ENCODE measurements at regions not wholly inside any gene's neighbourhood (a gene's known extent, or its start where the extent isn't known, plus 50 kb on each side); places are given as distances from the start of the nearest gene placed in this dataset.

GRCh38 chr2:58923869-58924268, 682.7 kb upstream of the FANCL start:
- POLR2A ChIA-PET (ENCODE audit: partially characterized antibody): no interaction called here
- no peak overlapping the region for H2BK12ac ChIP-seq (ENCODE audit: low read depth, low read length)
- 100% methylated on average over 1 of the region's 1 CpG; no CpG with 5 or more reads in 1 of the 2 experiments for WGBS, 2 experiments (ENCODE audit: extremely low coverage in 1 of 2, insufficient coverage in 1 of 2, insufficient read length in 1 of 2, insufficient replicate concordance in 2 of 2, low coverage in 1 of 2, low lambda C conversion rate in 2 of 2, missing lambda C conversion rate in 1 of 2)

More at GRCh38 chr2:58923869-58924268, 682.7 kb upstream of the FANCL start:
- H3K27me3 ChIP-seq (replicated peaks in 1 of 4; ENCODE audit: control insufficient read depth in 3 of 4, extremely low read depth in 1 of 4, insufficient read depth in 3 of 4, low read length in 3 of 4): no peaks in the 10 kb centered on the region
- no peak for TF ChIP-seq CBX8 (IDR thresholded peaks at IDR 0.05; ENCODE audit: borderline replicate concordance, low read depth, low read length)
- H2BK20ac ChIP-seq (ENCODE audit: low read length): no peak overlapping the region
- H3K79me1 ChIP-seq (ENCODE audit: low read depth, low read length): no peaks in the 10 kb centered on the region
- CTCF ChIA-PET (ENCODE audit: partially characterized antibody): no interaction called here
- H3K4me3 ChIP-seq (ENCODE audit: extremely low read depth in 1 of 4, insufficient read depth in 2 of 4, low read depth in 3 of 4, low read length in 4 of 4): no peak overlapping the region
- FAIRE-seq (no peak), DNase-seq (ENCODE audit: low read depth in 1 of 2, low spot score in 2 of 2) (no peak)
- H3K9me3 ChIP-seq (ENCODE audit: insufficient read depth in 2 of 2, low read depth in 1 of 2, low read length in 1 of 2): no peaks in the 10 kb centered on the region
- H3K27ac ChIP-seq (ENCODE audit: low read depth, low read length): no peak overlapping the region
- H4K5ac ChIP-seq (ENCODE audit: insufficient read length, low read depth, low read length): no peak overlapping the region
- no peaks in the 10 kb centered on the region for H4K20me1 ChIP-seq (replicated peaks in 1 of 2; ENCODE audit: control insufficient read depth in 1 of 2, insufficient read depth in 2 of 2, low read length in 2 of 2)
- no peak overlapping the region for H4K91ac ChIP-seq (replicated peaks; ENCODE audit: insufficient read length, low read length)
- no peaks in the 10 kb centered on the region for H3K79me2 ChIP-seq (ENCODE audit: control insufficient read depth in 1 of 2, insufficient read depth in 2 of 2, low read length in 2 of 2)
- no peak overlapping the region for H3K23ac ChIP-seq (ENCODE audit: insufficient read length)
- H3K9ac ChIP-seq (replicated peaks in 1 of 4; ENCODE audit: extremely low read depth in 1 of 4, low read depth in 3 of 4, low read length in 3 of 4): no peak overlapping the region
- no peak overlapping the region for H3K18ac ChIP-seq (ENCODE audit: extremely low read depth, low read length)
- no peaks in the 10 kb centered on the region for H3K4me1 ChIP-seq (replicated peaks in 1 of 4; ENCODE audit: control insufficient read depth in 3 of 4, insufficient read depth in 4 of 4, low read length in 3 of 4)
- H3K4ac ChIP-seq (replicated peaks; ENCODE audit: insufficient read length, low read depth, low read length): no peak overlapping the region
- no peaks in the 10 kb centered on the region for H3K36me3 ChIP-seq (ENCODE audit: control insufficient read depth in 2 of 4, insufficient read depth in 4 of 4, low read length in 3 of 4)
- H2AFZ ChIP-seq (ENCODE audit: low read length): no peak overlapping the region
- H4K8ac ChIP-seq (ENCODE audit: extremely low read depth, insufficient read depth, low read length): no peak overlapping the region
- no peak overlapping the region for H2BK5ac ChIP-seq (ENCODE audit: low read depth, low read length)
- no peak overlapping the region for H3K56ac ChIP-seq (replicated peaks; ENCODE audit: insufficient read length, low read depth, low read length)
- no peak overlapping the region for H2AK5ac ChIP-seq (ENCODE audit: low read depth, low read length)
- no peak overlapping the region for H3K4me2 ChIP-seq (ENCODE audit: insufficient read depth in 1 of 2, low read depth in 2 of 2, low read length in 2 of 2)
- no peaks in the 10 kb centered on the region for H3K23me2 ChIP-seq (ENCODE audit: low read depth, low read length)
- no peak overlapping the region for H3K14ac ChIP-seq (ENCODE audit: insufficient read length)
- H2BK15ac ChIP-seq (ENCODE audit: low read length): no peak overlapping the region
- H2BK120ac ChIP-seq (replicated peaks; ENCODE audit: low read depth, low read length): no peak overlapping the region
